Esophagus muscularis mucosa (tissue), 3 donors: ENCODE measurements at regions not wholly inside any gene's neighbourhood (a gene's known extent, or its start where the extent isn't known, plus 50 kb on each side); places are given as distances from the start of the nearest gene placed in this dataset.

Source experiments
- EP300 ChIP-seq: sonication (generic); formaldehyde crosslinking; IDR thresholded peaks from one replicate; pipeline ENCODE4 v1.6.1; 2017; ENCODE audit warnings: antibody characterized with exemption
- TF ChIP-seq, protein P1 (sequence below), 3 experiments: fragments of 200-600 bp in 2 of 3; fragments of 450-650 bp in 1 of 3; sonication (generic) in 2 of 3; IDR thresholded peaks; one replicate each; pipeline ENCODE4 v1.5.1; 2017 to 2019; ENCODE audit warnings: antibody characterized with exemption in 3 of 3, mild to moderate bottlenecking in 2 of 3, moderate library complexity in 1 of 3

DNA sequence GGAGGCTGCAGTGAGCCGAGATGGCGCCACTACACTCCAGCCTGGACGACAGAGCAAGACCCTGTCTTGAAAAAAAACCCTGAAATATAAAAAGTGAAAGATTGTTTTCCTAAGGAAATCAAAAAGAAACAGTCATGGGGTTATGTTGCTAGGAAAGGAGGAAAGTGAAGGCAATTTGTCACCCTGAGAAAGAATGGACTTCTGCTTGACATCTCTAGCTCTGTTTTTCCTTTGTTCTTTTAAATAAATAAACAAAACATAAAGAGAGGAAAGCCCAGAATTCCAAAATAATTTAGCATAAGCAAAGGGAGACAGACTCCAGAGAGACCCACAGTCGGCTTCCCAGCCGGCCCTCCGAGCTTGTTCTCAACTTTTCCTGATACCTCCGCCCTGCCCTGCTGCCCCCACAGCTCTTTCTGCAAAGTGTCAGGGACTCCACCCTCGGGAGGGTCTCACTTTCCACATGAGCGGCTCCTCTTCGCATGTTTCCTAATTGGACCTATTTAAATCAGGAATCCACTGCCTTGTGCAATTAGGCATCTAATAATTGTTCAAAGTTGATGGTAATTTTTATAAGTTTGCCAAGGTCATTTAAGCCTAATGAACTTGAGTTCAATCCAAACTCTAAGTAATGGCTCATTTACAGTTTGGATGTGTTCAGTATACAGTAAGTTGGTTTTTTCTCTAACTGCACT, 49.8 kb upstream of the COPS8 start:
- TF ChIP-seq, protein P1, sequence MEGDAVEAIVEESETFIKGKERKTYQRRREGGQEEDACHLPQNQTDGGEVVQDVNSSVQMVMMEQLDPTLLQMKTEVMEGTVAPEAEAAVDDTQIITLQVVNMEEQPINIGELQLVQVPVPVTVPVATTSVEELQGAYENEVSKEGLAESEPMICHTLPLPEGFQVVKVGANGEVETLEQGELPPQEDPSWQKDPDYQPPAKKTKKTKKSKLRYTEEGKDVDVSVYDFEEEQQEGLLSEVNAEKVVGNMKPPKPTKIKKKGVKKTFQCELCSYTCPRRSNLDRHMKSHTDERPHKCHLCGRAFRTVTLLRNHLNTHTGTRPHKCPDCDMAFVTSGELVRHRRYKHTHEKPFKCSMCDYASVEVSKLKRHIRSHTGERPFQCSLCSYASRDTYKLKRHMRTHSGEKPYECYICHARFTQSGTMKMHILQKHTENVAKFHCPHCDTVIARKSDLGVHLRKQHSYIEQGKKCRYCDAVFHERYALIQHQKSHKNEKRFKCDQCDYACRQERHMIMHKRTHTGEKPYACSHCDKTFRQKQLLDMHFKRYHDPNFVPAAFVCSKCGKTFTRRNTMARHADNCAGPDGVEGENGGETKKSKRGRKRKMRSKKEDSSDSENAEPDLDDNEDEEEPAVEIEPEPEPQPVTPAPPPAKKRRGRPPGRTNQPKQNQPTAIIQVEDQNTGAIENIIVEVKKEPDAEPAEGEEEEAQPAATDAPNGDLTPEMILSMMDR (IDR thresholded peaks at IDR 0.05) = no peak
- TF ChIP-seq EP300 = no peak
